CD14-positive monocyte (primary cell): ENCODE measurements at regions not wholly inside any gene's neighbourhood (a gene's known extent, or its start where the extent isn't known, plus 50 kb on each side); places are given as distances from the start of the nearest gene placed in this dataset.
"Not testable (repeated sequence)": the region's sequence is repeated elsewhere in the genome, so short reads cannot be mapped to it uniquely, and the experiment has no call there.

Experiments used
- DNase-seq, 3 donors: peaks; one replicate each; pipeline ENCODE4 v3.0.0-alpha.2; 2011 to 2022
- H2AFZ ChIP-seq: 2 replicates; pipeline ENCODE4 v1.6.0; 2012; ENCODE audit warnings: mild to moderate bottlenecking, low read depth, low read length, inconsistent platforms; ENCODE audit not compliant: insufficient read depth, poor library complexity, severe bottlenecking
- H3K27ac ChIP-seq, 2 donors: 1 replicate in 1 of 2; 2 replicates in 1 of 2; pipeline ENCODE4 v1.5.1; 2012 to 2013; ENCODE audit warnings: low read length in 2 of 2, control low read depth in 1 of 2, inconsistent platforms in 1 of 2, low read depth in 1 of 2, mild to moderate bottlenecking in 1 of 2
- H3K27me3 ChIP-seq, 2 donors: one replicate each; pipeline versions ENCODE4 v1.6.0 to v1.6.1; 2011 to 2013; ENCODE audit warnings: low read length in 2 of 2; ENCODE audit not compliant: control insufficient read depth in 2 of 2, insufficient read depth in 2 of 2
- H3K36me3 ChIP-seq, 2 donors: replicated peaks in 1 of 2; 1 replicate in 1 of 2; 2 replicates in 1 of 2; pipeline versions ENCODE4 v1.5.1 to v1.6.1; 2012 to 2013; ENCODE audit warnings: low read length in 2 of 2, control low read depth in 1 of 2, inconsistent platforms in 1 of 2, mild to moderate bottlenecking in 1 of 2; ENCODE audit not compliant: insufficient read depth in 2 of 2, control insufficient read depth in 1 of 2
- H3K4me1 ChIP-seq, 2 donors: 1 replicate in 1 of 2; 2 replicates in 1 of 2; pipeline versions ENCODE4 v1.5.1 to v1.6.1; 2012 to 2013; ENCODE audit warnings: low read length in 2 of 2, control low read depth in 1 of 2, inconsistent platforms in 1 of 2, mild to moderate bottlenecking in 1 of 2, moderate library complexity in 1 of 2; ENCODE audit not compliant: insufficient read depth in 2 of 2, control insufficient read depth in 1 of 2
- H3K4me2 ChIP-seq: replicated peaks from 2 replicates; pipeline ENCODE3; 2012; ENCODE audit warnings: low read length, moderate library complexity, mild to moderate bottlenecking; ENCODE audit not compliant: poor library complexity, severe bottlenecking; ENCODE audit errors: extremely low read depth
- H3K4me3 ChIP-seq, 3 experiments: fragments of 200-600 bp in 1 of 3; sonication (generic) in 1 of 3; replicated peaks in 1 of 3; 1 replicate in 2 of 3; 2 replicates in 1 of 3; pipeline ENCODE4 v1.5.1; 2011 to 2013; ENCODE audit warnings: low read length in 3 of 3, mild to moderate bottlenecking in 3 of 3, control low read depth in 2 of 3, low read depth in 2 of 3, inconsistent platforms in 1 of 3, moderate library complexity in 1 of 3
- H3K79me2 ChIP-seq: 2 replicates; pipeline ENCODE4 v1.6.0; 2012; ENCODE audit warnings: mild to moderate bottlenecking, control low read depth, inconsistent platforms, low read length, moderate library complexity; ENCODE audit not compliant: insufficient read depth
- H3K9ac ChIP-seq: 2 replicates; pipeline ENCODE4 v1.6.0; 2017; ENCODE audit warnings: low read length, mild to moderate bottlenecking; ENCODE audit not compliant: insufficient read depth, poor library complexity, severe bottlenecking
- H3K9me3 ChIP-seq, 2 donors: replicated peaks in 1 of 2; 1 replicate in 1 of 2; 2 replicates in 1 of 2; pipeline versions ENCODE4 v1.5.1 to v1.6.1; 2012 to 2013; ENCODE audit warnings: low read length in 2 of 2, control low read depth in 1 of 2; ENCODE audit not compliant: control insufficient read depth in 1 of 2, insufficient read depth in 1 of 2
- H4K20me1 ChIP-seq: 2 replicates; pipeline ENCODE4 v1.6.0; 2012; ENCODE audit warnings: mild to moderate bottlenecking, low read length, control low read depth, moderate library complexity; ENCODE audit not compliant: insufficient read depth
- H3K27ac Mint-ChIP-seq, 7 donors: one replicate each; pipeline ENCODE4 v1.8.0; 2020; ENCODE audit warnings: mild to moderate bottlenecking in 7 of 7, mixed read lengths in 7 of 7, moderate library complexity in 6 of 7, inconsistent platforms in 2 of 7
- H3K27me3 Mint-ChIP-seq, 3 donors: one replicate each; pipeline ENCODE4 v1.8.0; 2021 to 2022; ENCODE audit warnings: low read depth in 3 of 3, mild to moderate bottlenecking in 3 of 3, mixed read lengths in 3 of 3, moderate library complexity in 3 of 3, inconsistent platforms in 1 of 3
- H3K36me3 Mint-ChIP-seq, 2 donors: one replicate each; pipeline ENCODE4 v1.8.0; 2020; ENCODE audit warnings: mixed read lengths in 2 of 2, inconsistent platforms in 1 of 2, mild to moderate bottlenecking in 1 of 2
- H3K4me1 Mint-ChIP-seq: one replicate; pipeline ENCODE4 v1.8.0; 2020; ENCODE audit warnings: mild to moderate bottlenecking, mixed read lengths
- H3K4me3 Mint-ChIP-seq, 2 donors: one replicate each; pipeline ENCODE4 v1.8.0; 2020; ENCODE audit warnings: mild to moderate bottlenecking in 2 of 2, mixed read lengths in 2 of 2, moderate library complexity in 1 of 2
- H3K9me3 Mint-ChIP-seq, 7 donors: one replicate each; pipeline ENCODE4 v1.8.0; 2020 to 2022; ENCODE audit warnings: mixed read lengths in 7 of 7, mild to moderate bottlenecking in 6 of 7, moderate library complexity in 6 of 7, inconsistent platforms in 2 of 7
- WGBS: methylation state at CpG from one replicate; pipeline ENCODE4 v1.1.5; 2013; ENCODE audit warnings: missing lambda C conversion rate; ENCODE audit not compliant: insufficient coverage; 5-methylcytosine and 5-hydroxymethylcytosine counted together
- intact Hi-C, 2 donors: fragments of 100-400 bp; cut with micrococcal nuclease; formaldehyde crosslinking; loops; one replicate each; pipeline versions ENCODE4 v1.15.0 to v1.15.1; 2023
- TF ChIP-seq, protein P1 (sequence below): fragments of 200-600 bp; IDR thresholded peaks from one replicate; pipeline ENCODE4 v1.8.0; 2022; ENCODE audit warnings: antibody characterized with exemption, mild to moderate bottlenecking

DNA sequence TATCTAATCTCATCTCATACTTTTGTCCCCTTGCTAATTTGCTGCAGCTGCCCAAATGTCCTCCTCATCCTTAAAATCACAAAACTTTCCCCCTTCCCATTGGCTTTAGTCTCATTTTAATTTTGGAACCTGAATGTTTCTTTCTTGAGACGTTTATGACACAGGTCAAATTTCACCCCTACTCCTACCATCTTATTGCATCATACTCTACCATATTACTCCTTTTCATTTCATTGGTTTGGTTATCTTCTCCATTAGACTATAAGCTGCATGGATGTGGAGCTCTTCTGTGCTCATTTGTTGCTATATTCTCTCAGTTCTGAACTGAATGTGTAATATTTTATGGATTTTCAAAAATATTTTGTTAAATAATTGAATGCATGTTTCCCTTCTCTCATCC lies 688.6 kb downstream of the CBLN4 start:
- intact Hi-C loops: no loop called here
- no peaks in the 10 kb centered on the region for H3K36me3 ChIP-seq
- no peaks in the 10 kb centered on the region for H4K20me1 ChIP-seq
- no peaks in the 10 kb centered on the region for H3K27me3 Mint-ChIP-seq
- no peaks in the 10 kb centered on the region for H3K79me2 ChIP-seq
- no peak overlapping the region for H3K4me3 Mint-ChIP-seq
- no peak overlapping the region for H2AFZ ChIP-seq
- peaks cover 2 to 5% of the 10 kb centered on the region in 2 donors for H3K9me3 ChIP-seq
- no peak overlapping the region for H3K27ac ChIP-seq
- no peaks in the 10 kb centered on the region for H3K4me1 Mint-ChIP-seq
- H3K27me3 ChIP-seq: no peaks in the 10 kb centered on the region
- no peak overlapping the region for H3K9ac ChIP-seq
- DNase-seq: no peak
- peaks cover 0 to 12% (median 6%) of the 10 kb centered on the region in 7 donors for H3K9me3 Mint-ChIP-seq
- H3K4me2 ChIP-seq: no peak overlapping the region
- TF ChIP-seq, protein P1, sequence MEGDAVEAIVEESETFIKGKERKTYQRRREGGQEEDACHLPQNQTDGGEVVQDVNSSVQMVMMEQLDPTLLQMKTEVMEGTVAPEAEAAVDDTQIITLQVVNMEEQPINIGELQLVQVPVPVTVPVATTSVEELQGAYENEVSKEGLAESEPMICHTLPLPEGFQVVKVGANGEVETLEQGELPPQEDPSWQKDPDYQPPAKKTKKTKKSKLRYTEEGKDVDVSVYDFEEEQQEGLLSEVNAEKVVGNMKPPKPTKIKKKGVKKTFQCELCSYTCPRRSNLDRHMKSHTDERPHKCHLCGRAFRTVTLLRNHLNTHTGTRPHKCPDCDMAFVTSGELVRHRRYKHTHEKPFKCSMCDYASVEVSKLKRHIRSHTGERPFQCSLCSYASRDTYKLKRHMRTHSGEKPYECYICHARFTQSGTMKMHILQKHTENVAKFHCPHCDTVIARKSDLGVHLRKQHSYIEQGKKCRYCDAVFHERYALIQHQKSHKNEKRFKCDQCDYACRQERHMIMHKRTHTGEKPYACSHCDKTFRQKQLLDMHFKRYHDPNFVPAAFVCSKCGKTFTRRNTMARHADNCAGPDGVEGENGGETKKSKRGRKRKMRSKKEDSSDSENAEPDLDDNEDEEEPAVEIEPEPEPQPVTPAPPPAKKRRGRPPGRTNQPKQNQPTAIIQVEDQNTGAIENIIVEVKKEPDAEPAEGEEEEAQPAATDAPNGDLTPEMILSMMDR: no peak
- H3K4me3 ChIP-seq: no peak overlapping the region
- no CpG with 5 or more reads among the region's 1 CpG for WGBS
- no peaks in the 10 kb centered on the region for H3K36me3 Mint-ChIP-seq
- no peak overlapping the region for H3K27ac Mint-ChIP-seq
- no peaks in the 10 kb centered on the region for H3K4me1 ChIP-seq

DNA sequence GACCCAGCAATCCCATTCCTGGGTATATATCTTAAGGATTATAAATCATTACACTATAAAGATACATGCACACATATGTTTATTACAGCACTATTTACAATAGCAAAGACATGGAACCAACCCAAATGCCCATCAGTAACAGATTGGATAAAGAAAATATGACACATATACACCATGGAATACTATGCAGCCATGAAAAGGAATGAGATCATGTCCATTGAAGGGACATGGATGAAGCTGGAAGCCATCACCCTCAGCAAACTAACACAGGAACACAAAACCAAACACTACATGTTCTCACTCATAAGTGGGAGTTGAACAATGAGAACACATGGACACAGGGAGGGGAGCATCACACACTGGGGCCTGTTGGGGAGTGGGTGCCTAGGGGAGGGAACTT lies 694.5 kb downstream of the CBLN4 start:
- H3K36me3 Mint-ChIP-seq, H3K27me3 Mint-ChIP-seq, H3K4me1 ChIP-seq, H3K4me2 ChIP-seq, H3K79me2 ChIP-seq, H3K9me3 ChIP-seq, H3K27ac Mint-ChIP-seq, H3K36me3 ChIP-seq, H3K27me3 ChIP-seq, DNase-seq, H3K4me1 Mint-ChIP-seq, H3K4me3 ChIP-seq, H4K20me1 ChIP-seq, H3K9ac ChIP-seq, H2AFZ ChIP-seq, H3K27ac ChIP-seq, H3K4me3 Mint-ChIP-seq, intact Hi-C loops: not testable (repeated sequence)
- H3K9me3 Mint-ChIP-seq: peaks cover 3 to 14% (median 9%) of the 10 kb centered on the region in 7 donors
